ENCODE measurements at regions not wholly inside any gene's neighbourhood (a gene's known extent, or its start where the extent isn't known, plus 50 kb on each side); places are given as distances from the start of the nearest gene placed in this dataset.
"Not testable (repeated sequence)": the region's sequence is repeated elsewhere in the genome, so short reads cannot be mapped to it uniquely, and the experiment has no call there.

DNA sequence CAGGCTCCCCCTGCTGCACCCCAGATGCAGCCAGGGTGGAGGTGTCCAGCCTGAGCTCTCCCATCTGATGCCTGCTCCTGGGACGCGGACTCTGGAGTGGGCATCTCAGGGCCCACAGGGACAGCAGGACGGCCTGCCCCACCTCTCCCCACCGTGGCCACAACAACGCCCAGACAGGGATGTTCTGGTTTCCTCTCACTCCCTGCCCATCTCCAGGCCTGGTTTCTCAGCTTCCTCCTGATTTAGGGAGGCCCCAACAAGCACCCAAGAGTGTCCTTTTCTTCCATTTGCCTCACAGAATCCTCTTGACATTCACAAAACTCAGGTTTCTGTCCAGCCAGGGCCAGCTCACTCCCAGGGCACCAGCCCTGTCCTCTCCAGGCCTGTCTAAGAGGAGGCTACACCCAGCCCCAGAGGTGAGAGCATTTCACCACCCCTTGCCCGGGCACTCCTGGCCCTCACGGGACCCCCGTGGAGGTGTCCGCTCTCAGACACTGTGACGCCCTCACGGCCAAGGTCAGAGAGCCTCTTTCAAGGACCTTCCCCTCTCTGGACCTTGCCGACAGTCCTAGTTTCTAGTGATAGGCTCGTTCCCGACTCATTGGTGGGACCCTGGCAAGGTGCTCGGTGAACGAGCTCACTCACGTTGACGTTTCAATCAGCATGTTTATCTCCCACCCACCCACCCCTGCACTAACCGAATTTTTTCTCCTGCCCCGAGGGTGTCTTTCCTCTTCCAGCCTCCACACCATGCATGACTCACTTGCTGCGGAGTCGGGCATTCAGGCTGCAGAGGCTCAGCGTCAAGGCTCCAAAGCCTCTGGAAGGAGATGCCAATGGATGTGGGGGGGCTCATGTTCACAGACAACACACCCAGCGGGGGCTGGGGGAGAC lies 62.0 kb upstream of the UNC5A start:
- Mint-ChIP-seq H3K27me3 (peaks cover 53% of the 10 kb centered on the region), H3K4me1 (peaks cover 10% of the 10 kb centered on the region), H3K36me3 (no peaks in the 10 kb centered on the region), H3K4me3 (no peak overlapping the region), H3K27ac (no peak overlapping the region), H3K9me3 (no peaks in the 10 kb centered on the region)
- no peak for DNase-seq
- no peak for ATAC-seq (ENCODE audit: low read depth)
- POLR2A ChIA-PET: no interaction called here

- Mint-ChIP-seq H3K4me3 (no peak overlapping the region), H3K9me3 (peaks cover 4% of the 10 kb centered on the region), H3K27ac (no peak overlapping the region), H3K4me1 (peaks cover 8% of the 10 kb centered on the region), H3K36me3 (no peaks in the 10 kb centered on the region), H3K27me3 (peaks cover 50% of the 10 kb centered on the region)
- ATAC-seq (ENCODE audit: low read depth) (no peak), DNase-seq (no peak)
- POLR2A ChIA-PET: no interaction called here
These were observed 61.1 kb upstream of the UNC5A start for GRCh38 chr5:176748967-176749935.

DNA sequence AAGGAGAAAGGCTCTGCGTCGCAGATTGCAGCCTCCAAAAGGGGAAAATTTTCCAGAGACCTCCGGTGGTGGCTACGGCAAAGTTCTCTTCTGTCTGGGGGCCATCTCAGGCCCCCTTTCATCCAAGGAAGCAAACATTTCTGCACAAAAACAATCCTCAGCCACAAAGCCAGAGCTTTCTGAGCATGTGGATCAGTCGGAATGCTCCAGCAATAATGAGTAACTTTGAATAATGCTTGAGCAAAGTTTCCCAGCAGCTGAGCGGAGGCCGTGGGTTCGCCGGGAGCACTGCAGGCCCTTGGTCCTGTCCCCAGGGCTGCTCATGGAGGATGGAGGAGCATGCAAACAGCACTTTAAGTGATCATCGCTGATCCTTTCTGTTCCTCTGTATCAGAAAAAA lies 60.2 kb upstream of the UNC5A start:
- Mint-ChIP-seq H3K4me1 (peaks cover 8% of the 10 kb centered on the region), H3K27ac (no peak overlapping the region), H3K4me3 (no peak overlapping the region), H3K27me3 (peaks cover 48% of the 10 kb centered on the region), H3K9me3 (peaks cover 6% of the 10 kb centered on the region), H3K36me3 (no peaks in the 10 kb centered on the region)
- POLR2A ChIA-PET: no interaction called here
- ATAC-seq (ENCODE audit: low read depth): no peak
- no peak for DNase-seq

- Mint-ChIP-seq H3K27me3 (peaks cover 46% of the 10 kb centered on the region), H3K36me3 (no peaks in the 10 kb centered on the region), H3K9me3 (peaks cover 6% of the 10 kb centered on the region), H3K4me3 (no peak overlapping the region), H3K4me1 (no peaks in the 10 kb centered on the region), H3K27ac (no peak overlapping the region)
- DNase-seq (no peak), ATAC-seq (ENCODE audit: low read depth) (no peak)
- POLR2A ChIA-PET: no interaction called here
These were observed 55.9 kb upstream of the UNC5A start for GRCh38 chr5:176754376-176754973.

DNA sequence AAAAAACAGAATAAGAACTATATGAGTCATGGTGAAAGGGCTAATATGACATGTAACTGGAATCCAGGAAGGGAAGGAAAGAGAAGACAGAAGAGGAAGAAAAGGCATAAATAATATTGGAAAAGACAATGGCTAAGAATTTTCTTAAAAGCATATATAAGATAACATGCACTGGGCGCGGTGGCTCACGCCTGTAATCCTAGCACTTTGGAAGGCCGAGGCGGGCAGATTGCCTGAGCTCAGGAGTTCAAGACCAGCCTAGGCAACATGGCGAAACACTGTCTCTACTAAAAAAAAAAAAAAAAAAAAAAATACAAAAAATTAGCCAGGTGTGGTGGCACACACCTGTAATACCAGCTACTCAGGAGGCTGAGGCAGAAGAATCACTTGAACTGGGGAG lies 54.8 kb upstream of the UNC5A start:
- H3K36me3 Mint-ChIP-seq; ATAC-seq (ENCODE audit: low read depth); POLR2A ChIA-PET; H3K4me1 Mint-ChIP-seq; DNase-seq; H3K27ac Mint-ChIP-seq; H3K9me3 Mint-ChIP-seq; H3K4me3 Mint-ChIP-seq: not testable (repeated sequence)
- H3K27me3 Mint-ChIP-seq: peaks cover 44% of the 10 kb centered on the region

GRCh38 chr5:176757569-176757968 lies 52.8 kb upstream of the UNC5A start:
- H3K36me3 Mint-ChIP-seq; DNase-seq; H3K9me3 Mint-ChIP-seq; H3K4me1 Mint-ChIP-seq; POLR2A ChIA-PET; H3K4me3 Mint-ChIP-seq; H3K27ac Mint-ChIP-seq; ATAC-seq (ENCODE audit: low read depth): not testable (repeated sequence)
- H3K27me3 Mint-ChIP-seq: peaks cover 45% of the 10 kb centered on the region

Measured in activated naive CD8-positive, alpha-beta T cell treated with anti-CD3 and anti-CD28 coated beads, Interleukin-2, amount 10 ng/mL, durations not matched to agents 7 days and 5 days (primary cell).